HG02678 (cell line): ENCODE measurements at regions not wholly inside any gene's neighbourhood (a gene's known extent, or its start where the extent isn't known, plus 50 kb on each side); places are given as distances from the start of the nearest gene placed in this dataset.

ENCODE experiments used
- ATAC-seq: cut with Tn5 transposase; IDR thresholded peaks from one replicate; pipeline ENCODE4 v1.9.1; 2021; ENCODE audit warnings: mild to moderate bottlenecking, moderate library complexity; ENCODE audit not compliant: unreplicated experiment

GRCh38 chr7:25495342-25496250 is 267.3 kb upstream of the NPVF start:
- no peak for ATAC-seq

- ATAC-seq = peak; percentile 87
Observed at GRCh38 chr7:25496476-25497368, 268.4 kb upstream of the NPVF start.

- no peak for ATAC-seq
Observed at GRCh38 chr7:25500393-25500921, 272.2 kb upstream of the NPVF start.

GRCh38 chr7:25503306-25503705 is 275.0 kb upstream of the NPVF start:
- ATAC-seq = no peak

GRCh38 chr7:25512061-25512687 is 283.9 kb upstream of the NPVF start:
- no peak for ATAC-seq

GRCh38 chr7:25515633-25516275 is 287.5 kb upstream of the NPVF start:
- ATAC-seq = no peak

- no peak for ATAC-seq
Observed at GRCh38 chr7:25517906-25518305, 289.6 kb upstream of the NPVF start.

- ATAC-seq = no peak
Observed at GRCh38 chr7:25520017-25520416, 291.7 kb upstream of the NPVF start.

GRCh38 chr7:25520516-25520915 is 292.2 kb upstream of the NPVF start:
- ATAC-seq = no peak

GRCh38 chr7:25521236-25521635 is 292.9 kb upstream of the NPVF start:
- no peak for ATAC-seq

- no peak for ATAC-seq
Observed at GRCh38 chr7:25522727-25523126, 294.4 kb upstream of the NPVF start.

GRCh38 chr7:25527665-25528170 is 299.4 kb upstream of the NPVF start:
- no peak for ATAC-seq

GRCh38 chr7:25529320-25529719 is 301.0 kb upstream of the NPVF start:
- ATAC-seq = no peak

- ATAC-seq = no peak
Observed at GRCh38 chr7:25536851-25537250, 308.6 kb upstream of the NPVF start.

- no peak for ATAC-seq
Observed at GRCh38 chr7:25537662-25538375, 309.5 kb upstream of the NPVF start.

- ATAC-seq = no peak
Observed at GRCh38 chr7:25541094-25541821, 313.0 kb upstream of the NPVF start.

GRCh38 chr7:25541877-25542276 is 313.6 kb upstream of the NPVF start:
- no peak for ATAC-seq

GRCh38 chr7:25543210-25543609 is 314.9 kb upstream of the NPVF start:
- ATAC-seq = no peak

GRCh38 chr7:25543798-25544197 is 315.5 kb upstream of the NPVF start:
- no peak for ATAC-seq
